ENCODE measurements at regions not wholly inside any gene's neighbourhood (a gene's known extent, or its start where the extent isn't known, plus 50 kb on each side); places are given as distances from the start of the nearest gene placed in this dataset.

GRCh38 chr1:239644604-239645003, 258.2 kb downstream of the CHRM3 start (continued):
- TF ChIP-seq ETS1 (IDR thresholded peaks at IDR 0.05): no peak
- no peak for TF ChIP-seq NANOG (IDR thresholded peaks at IDR 0.05; ENCODE audit: borderline replicate concordance)
- TF ChIP-seq ZNF114 (CRISPR knock-in tag; IDR thresholded peaks at IDR 0.05): no peak

GRCh38 chr1:239647045-239647444, 260.7 kb downstream of the CHRM3 start:
- no peaks in the 10 kb centered on the region for H3K27me3 Mint-ChIP-seq (ENCODE audit: insufficient read depth, low read depth, poor library complexity)
- peaks cover 7% of the 10 kb centered on the region; the same call in 1 of the 2 replicates for H3K4me1 ChIP-seq (ENCODE audit: insufficient read depth)
- H3K9me2 ChIP-seq (ENCODE audit: insufficient read depth): peaks cover 6% of the 10 kb centered on the region; the same call in 1 of the 2 replicates
- no peaks in the 10 kb centered on the region for H3K27me3 ChIP-seq (ENCODE audit: insufficient read depth)
- H3K36me3 Mint-ChIP-seq (ENCODE audit: low read depth): peaks cover 32% of the 10 kb centered on the region
- H3K4me2 ChIP-seq: no peak overlapping the region
- H3F3A ChIP-seq (replicated peaks; ENCODE audit: low read depth): no peaks in the 10 kb centered on the region
- H2AFZ ChIP-seq: no peak overlapping the region
- peaks cover 1% of the 10 kb centered on the region; the same call in 2 of the 3 replicates for H3K4me1 Mint-ChIP-seq
- H3K4me3 Mint-ChIP-seq: no peak overlapping the region
- no peak overlapping the region for H3K27ac ChIP-seq (ENCODE audit: low read depth)
- H3K79me2 ChIP-seq (replicated peaks; ENCODE audit: insufficient read depth): no peaks in the 10 kb centered on the region; the same call in 1 of the 2 replicates
- no peak for DNase-seq (ENCODE audit: low spot score)
- no peak overlapping the region for H3K4me3 ChIP-seq
- H3K9me3 Mint-ChIP-seq: peaks cover 32% of the 10 kb centered on the region
- H3K36me3 ChIP-seq (ENCODE audit: insufficient read depth): no peaks in the 10 kb centered on the region
- no peaks in the 10 kb centered on the region for H4K20me1 ChIP-seq (replicated peaks; ENCODE audit: insufficient read depth)
- no peak overlapping the region for H3K27ac Mint-ChIP-seq
- no peak for ATAC-seq
- TF ChIP-seq POLR2AphosphoS5 (IDR thresholded peaks at IDR 0.05; ENCODE audit: low read depth): no peak
- no peak for TF ChIP-seq JUNB (IDR thresholded peaks at IDR 0.05; ENCODE audit: unreplicated experiment)
- TF ChIP-seq CTCF (conservative IDR thresholded peaks at IDR 0.05; ENCODE audit: low read depth in 2 of 2): no peak
- no peak for TF ChIP-seq ZNF331 (CRISPR knock-in tag; IDR thresholded peaks at IDR 0.05; ENCODE audit: low read depth)
- no peak for TF ChIP-seq EZH2 (IDR thresholded peaks at IDR 0.05; ENCODE audit: low read depth, unreplicated experiment)
- no peak for TF ChIP-seq STAT1 (IDR thresholded peaks at IDR 0.05; ENCODE audit: unreplicated experiment)
- no peak for TF ChIP-seq ETS1 (IDR thresholded peaks at IDR 0.05)
- TF ChIP-seq NANOG (IDR thresholded peaks at IDR 0.05; ENCODE audit: borderline replicate concordance): no peak
- no peak for TF ChIP-seq EZH2phosphoT487 (IDR thresholded peaks at IDR 0.05; ENCODE audit: unreplicated experiment)
- no peak for TF ChIP-seq CREB1 (CRISPR knock-in tag; IDR thresholded peaks at IDR 0.05; ENCODE audit: low read depth)
- no peak for TF ChIP-seq ZNF114 (CRISPR knock-in tag; IDR thresholded peaks at IDR 0.05)
- no peak for TF ChIP-seq REST (IDR thresholded peaks at IDR 0.05; ENCODE audit: unreplicated experiment)

Measured in GM23338 (cell line).